ENCODE measurements at regions not wholly inside any gene's neighbourhood (a gene's known extent, or its start where the extent isn't known, plus 50 kb on each side); places are given as distances from the start of the nearest gene placed in this dataset.

DNA sequence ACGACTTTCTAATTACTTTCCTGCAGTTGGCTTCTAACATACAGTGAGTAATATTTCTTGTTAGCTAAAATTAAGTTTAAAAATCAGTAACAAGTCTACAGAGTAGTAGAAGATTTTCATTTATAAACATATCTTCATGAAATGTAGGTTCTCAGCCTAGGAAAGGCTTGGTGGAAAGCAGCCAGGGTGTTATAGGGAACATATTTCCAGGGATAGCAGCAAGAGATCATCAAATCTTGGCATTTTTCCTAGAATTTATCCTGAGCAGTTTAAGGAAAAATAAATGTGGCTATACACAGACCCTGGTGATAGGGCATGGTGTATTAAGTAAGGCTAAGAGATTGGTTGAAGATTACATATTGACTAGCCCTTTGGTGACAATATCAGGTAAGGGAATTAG, 203.5 kb upstream of the NEGR1 start:
- no peaks in the 10 kb centered on the region for H3K36me3 ChIP-seq (ENCODE audit: control insufficient read depth, insufficient read depth, low read length)
- H3K27me3 ChIP-seq (replicated peaks; ENCODE audit: control insufficient read depth, insufficient read depth, low read length): no peaks in the 10 kb centered on the region
- no peak for DNase-seq (ENCODE audit: extremely low read depth, insufficient read length)
- no peak overlapping the region for H3K4me3 ChIP-seq (replicated peaks; ENCODE audit: low read depth, low read length)
- TF ChIP-seq, protein P1, sequence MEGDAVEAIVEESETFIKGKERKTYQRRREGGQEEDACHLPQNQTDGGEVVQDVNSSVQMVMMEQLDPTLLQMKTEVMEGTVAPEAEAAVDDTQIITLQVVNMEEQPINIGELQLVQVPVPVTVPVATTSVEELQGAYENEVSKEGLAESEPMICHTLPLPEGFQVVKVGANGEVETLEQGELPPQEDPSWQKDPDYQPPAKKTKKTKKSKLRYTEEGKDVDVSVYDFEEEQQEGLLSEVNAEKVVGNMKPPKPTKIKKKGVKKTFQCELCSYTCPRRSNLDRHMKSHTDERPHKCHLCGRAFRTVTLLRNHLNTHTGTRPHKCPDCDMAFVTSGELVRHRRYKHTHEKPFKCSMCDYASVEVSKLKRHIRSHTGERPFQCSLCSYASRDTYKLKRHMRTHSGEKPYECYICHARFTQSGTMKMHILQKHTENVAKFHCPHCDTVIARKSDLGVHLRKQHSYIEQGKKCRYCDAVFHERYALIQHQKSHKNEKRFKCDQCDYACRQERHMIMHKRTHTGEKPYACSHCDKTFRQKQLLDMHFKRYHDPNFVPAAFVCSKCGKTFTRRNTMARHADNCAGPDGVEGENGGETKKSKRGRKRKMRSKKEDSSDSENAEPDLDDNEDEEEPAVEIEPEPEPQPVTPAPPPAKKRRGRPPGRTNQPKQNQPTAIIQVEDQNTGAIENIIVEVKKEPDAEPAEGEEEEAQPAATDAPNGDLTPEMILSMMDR (IDR thresholded peaks at IDR 0.05; ENCODE audit: insufficient read depth, low read length, poor library complexity, severe bottlenecking): no peak

DNA sequence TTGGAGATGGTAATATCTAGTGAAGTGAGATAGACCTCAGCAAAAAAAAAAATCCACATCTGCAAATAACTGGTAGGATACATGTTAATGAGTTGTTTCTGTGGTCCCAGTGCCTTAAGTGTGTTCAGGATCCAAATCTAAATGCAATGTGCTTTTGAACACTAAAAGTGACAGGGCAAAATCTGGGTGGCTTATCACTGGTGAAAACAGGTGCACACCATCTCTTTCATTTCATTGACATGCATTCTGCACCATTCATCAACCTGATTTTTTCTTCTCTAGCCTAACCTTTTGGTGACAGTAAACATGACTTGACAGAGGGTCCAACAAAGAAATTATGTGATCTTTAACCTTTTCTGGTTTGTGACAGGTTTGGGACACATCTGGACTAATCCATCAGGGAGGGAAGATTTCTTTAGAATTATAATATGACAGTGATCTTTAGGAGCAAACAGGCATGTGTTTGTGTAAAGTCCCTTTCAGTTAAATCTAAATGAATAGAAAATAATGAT, 201.6 kb upstream of the NEGR1 start:
- TF ChIP-seq, protein P1 (IDR thresholded peaks at IDR 0.05; ENCODE audit: insufficient read depth, low read length, poor library complexity, severe bottlenecking): no peak
- DNase-seq (ENCODE audit: extremely low read depth, insufficient read length): no peak
- no peaks in the 10 kb centered on the region for H3K27me3 ChIP-seq (replicated peaks; ENCODE audit: control insufficient read depth, insufficient read depth, low read length)
- no peak overlapping the region for H3K4me3 ChIP-seq (replicated peaks; ENCODE audit: low read depth, low read length)
- no peaks in the 10 kb centered on the region for H3K36me3 ChIP-seq (ENCODE audit: control insufficient read depth, insufficient read depth, low read length)

DNA sequence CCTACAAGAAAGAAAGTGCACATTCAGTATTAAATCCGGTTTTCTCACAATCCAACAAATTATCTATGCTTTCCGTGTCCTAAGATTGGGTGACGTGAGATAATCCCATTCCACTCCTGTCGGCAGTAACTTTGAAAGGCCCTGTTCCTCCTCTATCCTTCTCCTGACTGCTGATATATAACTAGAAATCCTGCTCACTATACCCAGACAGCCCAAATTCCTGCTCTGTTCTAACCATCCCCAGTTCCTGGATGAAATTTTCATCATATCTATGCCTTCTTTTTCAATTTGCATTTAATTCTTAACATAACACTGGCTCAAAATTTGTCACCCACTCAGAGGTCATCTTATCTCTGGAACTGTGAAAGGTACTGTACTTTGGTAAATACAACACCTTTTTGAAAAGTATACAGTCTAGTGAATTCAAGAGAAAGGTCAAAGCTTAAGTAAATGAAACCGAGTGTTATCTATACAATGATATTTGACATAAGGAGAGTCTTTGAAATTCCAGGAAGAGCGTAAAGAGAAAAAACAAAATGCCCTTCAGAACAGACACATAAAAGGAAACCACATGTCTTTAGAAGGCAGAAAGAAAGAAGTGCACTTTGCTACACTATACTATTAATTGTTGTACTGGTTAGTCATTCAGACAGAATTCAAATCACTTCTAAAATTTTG, 200.5 kb upstream of the NEGR1 start:
- no peak for DNase-seq (ENCODE audit: extremely low read depth, insufficient read length)
- Histone ChIP-seq H3K27me3 (replicated peaks; ENCODE audit: control insufficient read depth, insufficient read depth, low read length) (no peaks in the 10 kb centered on the region), H3K36me3 (ENCODE audit: control insufficient read depth, insufficient read depth, low read length) (no peaks in the 10 kb centered on the region), H3K4me3 (replicated peaks; ENCODE audit: low read depth, low read length) (no peak overlapping the region)
- TF ChIP-seq, protein P1 (IDR thresholded peaks at IDR 0.05; ENCODE audit: insufficient read depth, low read length, poor library complexity, severe bottlenecking): no peak

DNA sequence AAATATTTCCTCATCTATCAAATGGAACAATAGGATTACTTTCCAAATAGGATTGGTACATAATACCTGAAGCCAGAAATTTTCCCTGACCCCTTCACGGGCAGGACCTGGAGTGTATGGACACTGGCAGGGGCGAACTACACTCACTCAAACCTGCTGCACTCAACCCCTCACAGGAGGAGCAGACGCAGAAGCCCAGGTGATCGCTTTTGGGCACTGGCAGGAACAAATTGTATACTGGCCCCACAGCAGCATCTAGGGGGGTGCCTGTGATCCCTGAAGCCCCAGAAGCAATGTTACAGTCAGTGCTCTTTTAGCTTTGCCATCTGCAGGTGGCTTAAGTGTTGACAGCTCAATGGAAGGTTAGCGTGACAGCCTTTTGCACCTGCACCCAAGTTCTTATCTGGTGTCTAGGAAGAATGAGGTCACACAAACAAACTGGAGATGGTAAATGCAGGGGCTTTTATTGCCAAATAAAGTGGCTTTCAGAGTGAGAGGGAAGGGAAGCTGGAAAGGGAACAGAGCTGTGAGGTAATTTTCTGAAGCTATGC, 199.2 kb upstream of the NEGR1 start:
- H3K4me3 ChIP-seq (replicated peaks; ENCODE audit: low read depth, low read length): no peak overlapping the region
- TF ChIP-seq, protein P1 (IDR thresholded peaks at IDR 0.05; ENCODE audit: insufficient read depth, low read length, poor library complexity, severe bottlenecking): no peak
- no peaks in the 10 kb centered on the region for H3K36me3 ChIP-seq (ENCODE audit: control insufficient read depth, insufficient read depth, low read length)
- no peak for DNase-seq (ENCODE audit: extremely low read depth, insufficient read length)
- H3K27me3 ChIP-seq (replicated peaks; ENCODE audit: control insufficient read depth, insufficient read depth, low read length): no peaks in the 10 kb centered on the region

DNA sequence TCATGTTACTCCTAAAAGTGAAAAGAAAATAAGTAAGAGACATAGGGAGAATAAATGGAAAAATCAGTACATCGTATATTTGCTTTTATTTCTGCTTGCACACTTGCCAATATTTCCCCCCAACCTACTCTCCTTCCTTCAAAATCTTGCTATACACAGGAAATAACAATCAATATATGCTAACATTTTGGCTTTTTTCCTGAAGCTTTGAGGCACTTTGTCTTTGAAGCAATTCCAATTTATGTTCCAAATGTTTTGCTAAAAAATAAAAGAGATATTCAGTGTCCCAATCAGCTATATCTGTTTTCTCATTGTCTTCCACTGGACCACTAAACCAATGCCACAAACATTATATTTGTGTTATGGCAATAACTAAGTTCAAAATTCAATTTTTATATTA, 184.0 kb upstream of the NEGR1 start:
- Histone ChIP-seq H3K4me3 (replicated peaks; ENCODE audit: low read depth, low read length) (no peak overlapping the region), H3K36me3 (ENCODE audit: control insufficient read depth, insufficient read depth, low read length) (no peaks in the 10 kb centered on the region), H3K27me3 (replicated peaks; ENCODE audit: control insufficient read depth, insufficient read depth, low read length) (no peaks in the 10 kb centered on the region)
- TF ChIP-seq, protein P1 (IDR thresholded peaks at IDR 0.05; ENCODE audit: insufficient read depth, low read length, poor library complexity, severe bottlenecking): no peak
- no peak for DNase-seq (ENCODE audit: extremely low read depth, insufficient read length)
